ENCODE measurements at regions not wholly inside any gene's neighbourhood (a gene's known extent, or its start where the extent isn't known, plus 50 kb on each side); places are given as distances from the start of the nearest gene placed in this dataset.
A peak's percentile ranks its signal among the peaks of the same experiment; 100 is the strongest.
"Not testable (repeated sequence)": the region's sequence is repeated elsewhere in the genome, so short reads cannot be mapped to it uniquely, and the experiment has no call there.

- H4K91ac ChIP-seq (ENCODE audit: low read depth, low read length, poor library complexity); H3K18ac ChIP-seq (ENCODE audit: low read length); H2AK5ac ChIP-seq (ENCODE audit: low read depth, low read length); H4K8ac ChIP-seq (ENCODE audit: low read depth, low read length); H3K36me3 ChIP-seq (replicated peaks in 1 of 2; ENCODE audit: control insufficient read depth in 2 of 2, insufficient read depth in 2 of 2, low read length in 2 of 2); H3K4me1 ChIP-seq (ENCODE audit: control insufficient read depth in 2 of 2, insufficient read depth in 1 of 2, low read depth in 1 of 2, low read length in 2 of 2); H2BK15ac ChIP-seq (ENCODE audit: low read length); H3K4me3 ChIP-seq (ENCODE audit: low read length in 2 of 2); H3K9me3 ChIP-seq (replicated peaks in 1 of 2; ENCODE audit: control insufficient read depth in 2 of 2, insufficient read depth in 1 of 2, low read depth in 1 of 2, low read length in 2 of 2); H3K27me3 ChIP-seq (ENCODE audit: control insufficient read depth in 3 of 3, insufficient read depth in 3 of 3, low read depth in 1 of 3, low read length in 3 of 3); H3K4me2 ChIP-seq (ENCODE audit: insufficient read depth, low read length, poor library complexity, severe bottlenecking); H3K27ac ChIP-seq (replicated peaks; ENCODE audit: low read length); H2BK5ac ChIP-seq (ENCODE audit: low read length); H2AFZ ChIP-seq (ENCODE audit: low read length); H3K9ac ChIP-seq (ENCODE audit: low read depth, low read length, poor library complexity); H3K14ac ChIP-seq (ENCODE audit: low read length); H3K79me1 ChIP-seq (ENCODE audit: low read depth, low read length); H2BK12ac ChIP-seq (ENCODE audit: low read length); H3K23ac ChIP-seq (ENCODE audit: low read depth, low read length, poor library complexity); H3K4ac ChIP-seq (ENCODE audit: low read length); H2BK120ac ChIP-seq (ENCODE audit: low read depth, low read length): not testable (repeated sequence)
- WGBS, 2 donors (ENCODE audit: extremely low coverage in 2 of 2, insufficient read length in 2 of 2, insufficient replicate concordance in 1 of 2) = no CpG with 5 or more reads among the region's 19 CpGs
- DNase-seq (ENCODE audit: low spot score) = peak; percentile 5
Measured at GRCh38 chr16:15219679-15220615, 125.9 kb upstream of the RRN3 start.

- not testable (repeated sequence) for H3K27me3 ChIP-seq (ENCODE audit: control insufficient read depth in 3 of 3, insufficient read depth in 3 of 3, low read depth in 1 of 3, low read length in 3 of 3); H2BK120ac ChIP-seq (ENCODE audit: low read depth, low read length); H2AK5ac ChIP-seq (ENCODE audit: low read depth, low read length); H3K27ac ChIP-seq (replicated peaks; ENCODE audit: low read length); H2BK15ac ChIP-seq (ENCODE audit: low read length); H3K14ac ChIP-seq (ENCODE audit: low read length); H3K79me1 ChIP-seq (ENCODE audit: low read depth, low read length); H3K4me1 ChIP-seq (ENCODE audit: control insufficient read depth in 2 of 2, insufficient read depth in 1 of 2, low read depth in 1 of 2, low read length in 2 of 2); H3K9me3 ChIP-seq (replicated peaks in 1 of 2; ENCODE audit: control insufficient read depth in 2 of 2, insufficient read depth in 1 of 2, low read depth in 1 of 2, low read length in 2 of 2); H3K18ac ChIP-seq (ENCODE audit: low read length); H3K4me2 ChIP-seq (ENCODE audit: insufficient read depth, low read length, poor library complexity, severe bottlenecking); H3K23ac ChIP-seq (ENCODE audit: low read depth, low read length, poor library complexity); DNase-seq (ENCODE audit: low spot score); H2BK12ac ChIP-seq (ENCODE audit: low read length); H3K4me3 ChIP-seq (ENCODE audit: low read length in 2 of 2); H4K91ac ChIP-seq (ENCODE audit: low read depth, low read length, poor library complexity); H2BK5ac ChIP-seq (ENCODE audit: low read length); H3K4ac ChIP-seq (ENCODE audit: low read length); H3K36me3 ChIP-seq (replicated peaks in 1 of 2; ENCODE audit: control insufficient read depth in 2 of 2, insufficient read depth in 2 of 2, low read length in 2 of 2); H2AFZ ChIP-seq (ENCODE audit: low read length); H3K9ac ChIP-seq (ENCODE audit: low read depth, low read length, poor library complexity); H4K8ac ChIP-seq (ENCODE audit: low read depth, low read length)
- no CpG with 5 or more reads among the region's 9 CpGs for WGBS, 2 donors (ENCODE audit: extremely low coverage in 2 of 2, insufficient read length in 2 of 2, insufficient replicate concordance in 1 of 2)
Measured at GRCh38 chr16:15218856-15219500, 124.9 kb upstream of the RRN3 start.

DNA sequence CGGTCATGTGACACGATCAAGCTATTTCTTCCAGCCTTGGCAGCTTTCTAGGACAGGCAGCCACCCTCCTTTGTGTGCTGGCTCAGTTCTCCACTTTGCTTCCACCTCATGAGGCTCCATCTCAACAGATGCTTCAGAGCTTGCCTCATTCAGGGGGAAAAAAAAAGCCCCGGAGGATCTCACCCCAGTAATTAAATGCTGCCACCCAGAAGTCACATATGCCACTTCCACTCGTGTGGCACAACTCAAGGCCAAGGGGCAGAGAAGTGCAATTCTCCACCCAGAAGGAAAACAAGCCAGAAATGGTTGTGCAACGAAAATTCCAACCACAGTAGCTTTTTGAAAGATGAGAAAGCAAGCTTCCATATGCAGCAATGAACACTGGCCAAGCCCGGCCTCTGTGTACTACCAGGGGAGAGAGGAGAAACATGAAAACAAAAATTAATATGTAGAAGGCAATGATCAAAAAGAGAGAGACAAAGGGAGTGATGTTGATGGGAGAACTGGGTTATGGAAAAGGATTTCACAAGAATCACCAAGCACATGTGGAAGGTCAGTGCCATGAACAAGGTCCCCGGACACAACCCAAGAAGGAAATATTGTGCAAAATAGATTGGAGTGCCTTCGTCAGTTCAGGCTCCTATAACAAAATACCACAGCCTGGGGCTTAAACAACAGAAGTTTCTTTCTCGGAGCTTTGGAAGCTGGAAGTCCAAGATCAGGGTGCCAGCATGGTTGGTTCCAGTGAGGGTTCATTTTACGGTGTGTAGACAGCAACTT is 113.3 kb upstream of the RRN3 start:
- not testable (repeated sequence) for H2BK12ac ChIP-seq (ENCODE audit: low read length); H2AFZ ChIP-seq (ENCODE audit: low read length); H3K23ac ChIP-seq (ENCODE audit: low read depth, low read length, poor library complexity); H3K4me3 ChIP-seq (ENCODE audit: low read length in 2 of 2); H3K9me3 ChIP-seq (replicated peaks in 1 of 2; ENCODE audit: control insufficient read depth in 2 of 2, insufficient read depth in 1 of 2, low read depth in 1 of 2, low read length in 2 of 2); H3K27me3 ChIP-seq (ENCODE audit: control insufficient read depth in 3 of 3, insufficient read depth in 3 of 3, low read depth in 1 of 3, low read length in 3 of 3); H3K4me1 ChIP-seq (ENCODE audit: control insufficient read depth in 2 of 2, insufficient read depth in 1 of 2, low read depth in 1 of 2, low read length in 2 of 2); H2BK15ac ChIP-seq (ENCODE audit: low read length); H2BK5ac ChIP-seq (ENCODE audit: low read length); H3K27ac ChIP-seq (replicated peaks; ENCODE audit: low read length); H3K14ac ChIP-seq (ENCODE audit: low read length); H4K91ac ChIP-seq (ENCODE audit: low read depth, low read length, poor library complexity); H3K18ac ChIP-seq (ENCODE audit: low read length); H2BK120ac ChIP-seq (ENCODE audit: low read depth, low read length); H2AK5ac ChIP-seq (ENCODE audit: low read depth, low read length); H3K4me2 ChIP-seq (ENCODE audit: insufficient read depth, low read length, poor library complexity, severe bottlenecking); H3K79me1 ChIP-seq (ENCODE audit: low read depth, low read length); H3K4ac ChIP-seq (ENCODE audit: low read length); DNase-seq (ENCODE audit: low spot score); H3K36me3 ChIP-seq (replicated peaks in 1 of 2; ENCODE audit: control insufficient read depth in 2 of 2, insufficient read depth in 2 of 2, low read length in 2 of 2); H3K9ac ChIP-seq (ENCODE audit: low read depth, low read length, poor library complexity); H4K8ac ChIP-seq (ENCODE audit: low read depth, low read length)
- no CpG with 5 or more reads among the region's 10 CpGs for WGBS, 2 donors (ENCODE audit: extremely low coverage in 2 of 2, insufficient read length in 2 of 2, insufficient replicate concordance in 1 of 2)

GRCh38 chr16:15206439-15206838 is 112.4 kb upstream of the RRN3 start:
- H3K9me3 ChIP-seq (replicated peaks in 1 of 2; ENCODE audit: control insufficient read depth in 2 of 2, insufficient read depth in 1 of 2, low read depth in 1 of 2, low read length in 2 of 2); H2BK12ac ChIP-seq (ENCODE audit: low read length); H2AFZ ChIP-seq (ENCODE audit: low read length); H3K4me2 ChIP-seq (ENCODE audit: insufficient read depth, low read length, poor library complexity, severe bottlenecking); H2AK5ac ChIP-seq (ENCODE audit: low read depth, low read length); H4K8ac ChIP-seq (ENCODE audit: low read depth, low read length); DNase-seq (ENCODE audit: low spot score); H3K23ac ChIP-seq (ENCODE audit: low read depth, low read length, poor library complexity); H3K9ac ChIP-seq (ENCODE audit: low read depth, low read length, poor library complexity); H3K4me1 ChIP-seq (ENCODE audit: control insufficient read depth in 2 of 2, insufficient read depth in 1 of 2, low read depth in 1 of 2, low read length in 2 of 2); H3K79me1 ChIP-seq (ENCODE audit: low read depth, low read length); H3K4me3 ChIP-seq (ENCODE audit: low read length in 2 of 2); H4K91ac ChIP-seq (ENCODE audit: low read depth, low read length, poor library complexity); H2BK5ac ChIP-seq (ENCODE audit: low read length); H3K14ac ChIP-seq (ENCODE audit: low read length); H3K36me3 ChIP-seq (replicated peaks in 1 of 2; ENCODE audit: control insufficient read depth in 2 of 2, insufficient read depth in 2 of 2, low read length in 2 of 2); H3K27me3 ChIP-seq (ENCODE audit: control insufficient read depth in 3 of 3, insufficient read depth in 3 of 3, low read depth in 1 of 3, low read length in 3 of 3); H2BK120ac ChIP-seq (ENCODE audit: low read depth, low read length); H3K18ac ChIP-seq (ENCODE audit: low read length); H3K4ac ChIP-seq (ENCODE audit: low read length); H3K27ac ChIP-seq (replicated peaks; ENCODE audit: low read length); H2BK15ac ChIP-seq (ENCODE audit: low read length): not testable (repeated sequence)
- no CpG with 5 or more reads among the region's 9 CpGs for WGBS, 2 donors (ENCODE audit: extremely low coverage in 2 of 2, insufficient read length in 2 of 2, insufficient replicate concordance in 1 of 2)

All from neuronal stem cell (in vitro differentiated cells).